RWPE2 (cell line): ENCODE measurements at regions not wholly inside any gene's neighbourhood (a gene's known extent, or its start where the extent isn't known, plus 50 kb on each side); places are given as distances from the start of the nearest gene placed in this dataset.

ENCODE experiments used
- ATAC-seq: fragments of 200-7000 bp; cut with Tn5 transposase; 3 replicates; pipeline ENCODE4 v1.9.1; 2021; ENCODE audit warnings: low read depth
- DNase-seq: peaks from one replicate; pipeline ENCODE4 v3.0.0-alpha.2; 2020; ENCODE audit warnings: low spot score
- H3K27ac ChIP-seq: fragments of 450-650 bp; 2 replicates; pipeline ENCODE4 v1.5.1; 2017; ENCODE audit warnings: mild to moderate bottlenecking; ENCODE audit not compliant: poor library complexity, severe bottlenecking
- H3K27me3 ChIP-seq: fragments of 250-450 bp; sonication (Bioruptor Pico); 2 replicates; pipeline ENCODE4 v1.5.1; 2021; ENCODE audit warnings: mild to moderate bottlenecking, moderate library complexity; ENCODE audit not compliant: insufficient read depth, poor library complexity, severe bottlenecking
- H3K36me3 ChIP-seq: fragments of 250-450 bp; sonication (Bioruptor Pico); 2 replicates; pipeline ENCODE4 v1.5.1; 2020; ENCODE audit warnings: low read depth, mild to moderate bottlenecking, moderate library complexity
- H3K4me1 ChIP-seq: fragments of 250-450 bp; sonication (Bioruptor Pico); 2 replicates; pipeline ENCODE4 v1.5.1; 2021; ENCODE audit warnings: mild to moderate bottlenecking, moderate library complexity; ENCODE audit not compliant: insufficient read depth, poor library complexity, severe bottlenecking
- H3K4me3 ChIP-seq: fragments of 250-450 bp; sonication (Bioruptor Pico); 2 replicates; pipeline ENCODE4 v1.5.1; 2021; ENCODE audit warnings: mild to moderate bottlenecking, moderate library complexity; ENCODE audit not compliant: severe bottlenecking
- H3K9me3 ChIP-seq: fragments of 250-450 bp; sonication (Bioruptor Pico); 2 replicates; pipeline ENCODE4 v1.5.1; 2021; ENCODE audit warnings: mild to moderate bottlenecking, moderate library complexity; ENCODE audit not compliant: severe bottlenecking
- TF ChIP-seq, protein P1 (sequence below): fragments of 450-650 bp; IDR thresholded peaks from one replicate; pipeline ENCODE4 v1.5.1; 2017; ENCODE audit warnings: mild to moderate bottlenecking, moderate library complexity; ENCODE audit not compliant: poor library complexity, severe bottlenecking

DNA sequence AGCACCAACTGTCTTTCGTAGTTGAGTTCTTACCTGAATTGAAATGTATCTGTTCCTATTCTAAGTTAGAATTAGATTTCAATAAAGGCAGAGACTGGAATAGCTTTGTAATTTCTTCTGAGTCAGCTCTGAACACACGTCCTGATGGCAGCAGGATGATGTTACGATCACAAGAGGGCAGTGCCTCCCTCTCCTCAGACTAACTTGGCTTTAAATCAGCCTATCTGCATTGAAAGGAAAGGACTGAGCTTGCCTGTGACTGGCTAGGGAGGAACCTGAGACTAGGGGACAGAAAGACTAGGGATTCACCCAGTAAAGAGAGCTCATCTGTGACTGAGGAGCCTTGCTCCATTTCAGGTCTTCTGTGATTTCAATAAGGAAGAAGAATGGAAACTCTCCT lies 323.7 kb upstream of the OR4E1 start:
- ATAC-seq (peak; percentile 85), DNase-seq (no peak)
- H3K27me3 ChIP-seq, result peaks cover 8% of the 10 kb centered on the region
- no peaks in the 10 kb centered on the region for H3K4me1 ChIP-seq
- no peaks in the 10 kb centered on the region for H3K9me3 ChIP-seq
- no peak overlapping the region for H3K4me3 ChIP-seq
- H3K27ac ChIP-seq, result no peak overlapping the region
- TF ChIP-seq, protein P1, sequence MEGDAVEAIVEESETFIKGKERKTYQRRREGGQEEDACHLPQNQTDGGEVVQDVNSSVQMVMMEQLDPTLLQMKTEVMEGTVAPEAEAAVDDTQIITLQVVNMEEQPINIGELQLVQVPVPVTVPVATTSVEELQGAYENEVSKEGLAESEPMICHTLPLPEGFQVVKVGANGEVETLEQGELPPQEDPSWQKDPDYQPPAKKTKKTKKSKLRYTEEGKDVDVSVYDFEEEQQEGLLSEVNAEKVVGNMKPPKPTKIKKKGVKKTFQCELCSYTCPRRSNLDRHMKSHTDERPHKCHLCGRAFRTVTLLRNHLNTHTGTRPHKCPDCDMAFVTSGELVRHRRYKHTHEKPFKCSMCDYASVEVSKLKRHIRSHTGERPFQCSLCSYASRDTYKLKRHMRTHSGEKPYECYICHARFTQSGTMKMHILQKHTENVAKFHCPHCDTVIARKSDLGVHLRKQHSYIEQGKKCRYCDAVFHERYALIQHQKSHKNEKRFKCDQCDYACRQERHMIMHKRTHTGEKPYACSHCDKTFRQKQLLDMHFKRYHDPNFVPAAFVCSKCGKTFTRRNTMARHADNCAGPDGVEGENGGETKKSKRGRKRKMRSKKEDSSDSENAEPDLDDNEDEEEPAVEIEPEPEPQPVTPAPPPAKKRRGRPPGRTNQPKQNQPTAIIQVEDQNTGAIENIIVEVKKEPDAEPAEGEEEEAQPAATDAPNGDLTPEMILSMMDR, result peak; percentile 47
- H3K36me3 ChIP-seq, result no peaks in the 10 kb centered on the region

DNA sequence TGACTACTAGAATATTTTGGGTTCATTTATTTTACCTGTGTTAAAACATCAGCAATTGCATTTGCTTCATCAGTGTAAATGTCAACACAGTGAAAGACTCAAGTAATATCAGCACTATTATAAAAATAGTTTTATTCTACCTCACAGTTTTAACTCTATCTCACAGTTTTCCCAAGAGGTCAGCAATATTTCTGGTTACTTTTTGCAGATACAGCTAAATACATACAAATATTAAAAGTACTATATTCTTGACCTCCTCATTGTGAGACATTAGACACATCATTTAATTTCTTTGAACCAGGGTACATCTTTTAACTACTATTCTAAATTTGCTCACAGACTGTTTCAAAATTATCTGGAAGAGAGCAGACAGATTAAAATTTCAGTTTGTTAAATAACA lies 321.7 kb upstream of the OR4E1 start:
- Histone ChIP-seq H3K4me1 (no peaks in the 10 kb centered on the region), H3K9me3 (no peaks in the 10 kb centered on the region), H3K27me3 (peaks cover 11% of the 10 kb centered on the region), H3K4me3 (no peak overlapping the region), H3K36me3 (no peaks in the 10 kb centered on the region), H3K27ac (no peak overlapping the region)
- DNase-seq (no peak), ATAC-seq (no peak)
- TF ChIP-seq, protein P1, result no peak

DNA sequence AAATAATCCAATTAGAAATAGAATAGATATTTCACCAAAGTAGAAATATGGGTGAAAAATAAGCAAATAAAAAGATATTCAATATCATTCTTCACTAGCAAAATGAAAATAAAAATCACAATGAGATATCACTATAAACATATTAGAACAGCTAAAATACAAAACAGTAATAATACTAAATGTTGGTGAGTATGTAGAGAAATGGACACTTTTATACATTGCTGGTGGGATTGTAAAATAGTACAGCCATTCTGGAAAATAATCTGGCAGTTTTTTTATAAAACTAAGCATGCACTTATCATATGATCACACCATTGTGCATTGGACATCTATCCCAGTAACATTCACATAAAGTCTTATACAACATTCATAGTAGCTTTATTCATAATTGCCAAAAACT lies 320.2 kb upstream of the OR4E1 start:
- Histone ChIP-seq H3K27me3 (peaks cover 17% of the 10 kb centered on the region), H3K27ac (no peak overlapping the region), H3K4me3 (no peak overlapping the region), H3K9me3 (no peaks in the 10 kb centered on the region), H3K36me3 (no peaks in the 10 kb centered on the region), H3K4me1 (no peaks in the 10 kb centered on the region)
- ATAC-seq (no peak), DNase-seq (no peak)
- TF ChIP-seq, protein P1, result no peak

DNA sequence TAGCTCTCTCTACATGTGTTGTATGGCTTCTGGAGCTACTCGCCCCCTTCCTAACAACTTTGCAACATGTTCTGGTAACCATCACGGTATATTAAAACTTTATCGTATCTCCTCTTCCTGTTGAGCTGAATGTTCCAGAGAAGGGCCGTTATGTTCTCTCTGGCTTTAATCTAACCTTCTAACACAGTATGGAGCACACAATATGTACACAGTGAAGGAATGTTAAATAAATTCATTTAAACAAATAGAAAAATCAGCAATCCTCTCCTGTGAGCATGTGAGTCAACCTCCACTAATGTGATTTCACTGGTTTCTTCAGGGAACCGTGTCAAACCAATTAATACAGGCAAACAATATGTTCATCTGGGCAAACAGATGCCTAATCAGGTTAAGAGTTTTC lies 319.5 kb upstream of the OR4E1 start:
- H3K27ac ChIP-seq, result no peak overlapping the region
- H3K27me3 ChIP-seq, result peaks cover 17% of the 10 kb centered on the region
- no peaks in the 10 kb centered on the region for H3K36me3 ChIP-seq
- no peaks in the 10 kb centered on the region for H3K9me3 ChIP-seq
- no peak overlapping the region for H3K4me3 ChIP-seq
- no peak for DNase-seq
- TF ChIP-seq, protein P1, result no peak
- ATAC-seq, result no peak
- no peaks in the 10 kb centered on the region for H3K4me1 ChIP-seq

DNA sequence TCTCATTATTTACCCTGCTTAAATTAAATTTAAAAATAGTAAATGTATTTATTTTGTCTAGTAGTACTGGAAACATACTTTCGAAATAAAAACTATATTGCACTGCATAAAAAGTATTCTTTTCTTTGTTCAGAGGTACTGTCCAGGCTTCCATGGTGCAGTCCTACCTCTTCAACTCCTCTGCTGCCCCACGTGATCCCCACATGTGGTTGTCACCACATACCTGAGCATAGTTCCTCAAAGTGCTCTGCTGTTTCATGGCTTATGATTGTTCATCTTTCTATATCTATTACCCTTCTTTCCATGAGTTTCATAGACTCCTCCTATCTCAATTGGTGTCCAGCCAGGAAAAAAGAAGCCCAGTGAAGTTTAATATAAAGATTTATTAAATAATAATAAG lies 317.5 kb upstream of the OR4E1 start:
- ATAC-seq (no peak), DNase-seq (no peak)
- Histone ChIP-seq H3K4me1 (no peaks in the 10 kb centered on the region), H3K4me3 (no peak overlapping the region), H3K9me3 (no peaks in the 10 kb centered on the region), H3K27me3 (peaks cover 27% of the 10 kb centered on the region), H3K36me3 (no peaks in the 10 kb centered on the region), H3K27ac (no peak overlapping the region)
- TF ChIP-seq, protein P1, result no peak
